GM12873 (cell line): ENCODE measurements at regions not wholly inside any gene's neighbourhood (a gene's known extent, or its start where the extent isn't known, plus 50 kb on each side); places are given as distances from the start of the nearest gene placed in this dataset.

Source experiments
- TF ChIP-seq, protein P1 (sequence below): IDR thresholded peaks from 2 replicates; pipeline ENCODE4 v1.5.1; 2012; ENCODE audit warnings: low read depth, mild to moderate bottlenecking, moderate library complexity, low read length, control low read depth; ENCODE audit not compliant: insufficient read depth; ENCODE audit errors: missing control alignments

DNA sequence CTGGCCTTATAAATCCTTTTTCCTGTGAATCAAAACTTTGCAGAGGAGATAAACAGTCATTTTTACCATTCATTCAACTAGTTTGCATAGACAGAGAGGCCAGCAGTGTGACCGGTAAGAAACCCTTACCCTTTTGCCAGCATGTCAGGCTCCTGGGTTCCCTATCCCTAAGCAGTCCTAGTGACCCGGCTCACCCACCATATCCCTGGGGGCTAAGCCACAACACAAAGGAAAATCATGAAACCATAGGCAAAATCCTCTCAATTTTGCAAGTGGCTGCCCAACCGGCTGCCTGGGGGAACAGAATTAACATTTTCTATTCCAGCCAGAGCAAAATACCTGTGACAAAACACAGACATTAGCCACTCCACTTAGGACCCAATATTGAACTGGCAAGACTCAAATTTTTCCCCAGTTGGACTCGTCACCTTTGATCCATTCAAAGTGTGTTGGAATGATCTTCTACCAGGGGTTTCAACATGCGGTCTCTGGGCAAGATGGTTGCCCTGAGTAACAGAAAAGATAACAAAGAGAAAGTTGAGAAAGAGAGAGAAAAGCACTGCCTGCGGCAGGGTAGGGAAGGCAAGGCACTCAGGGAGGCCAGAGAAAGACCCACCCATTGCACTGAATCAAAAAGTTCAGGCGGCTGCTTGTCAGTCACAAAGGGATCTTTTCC is 174.8 kb upstream of the NAMPT start:
- TF ChIP-seq, protein P1, sequence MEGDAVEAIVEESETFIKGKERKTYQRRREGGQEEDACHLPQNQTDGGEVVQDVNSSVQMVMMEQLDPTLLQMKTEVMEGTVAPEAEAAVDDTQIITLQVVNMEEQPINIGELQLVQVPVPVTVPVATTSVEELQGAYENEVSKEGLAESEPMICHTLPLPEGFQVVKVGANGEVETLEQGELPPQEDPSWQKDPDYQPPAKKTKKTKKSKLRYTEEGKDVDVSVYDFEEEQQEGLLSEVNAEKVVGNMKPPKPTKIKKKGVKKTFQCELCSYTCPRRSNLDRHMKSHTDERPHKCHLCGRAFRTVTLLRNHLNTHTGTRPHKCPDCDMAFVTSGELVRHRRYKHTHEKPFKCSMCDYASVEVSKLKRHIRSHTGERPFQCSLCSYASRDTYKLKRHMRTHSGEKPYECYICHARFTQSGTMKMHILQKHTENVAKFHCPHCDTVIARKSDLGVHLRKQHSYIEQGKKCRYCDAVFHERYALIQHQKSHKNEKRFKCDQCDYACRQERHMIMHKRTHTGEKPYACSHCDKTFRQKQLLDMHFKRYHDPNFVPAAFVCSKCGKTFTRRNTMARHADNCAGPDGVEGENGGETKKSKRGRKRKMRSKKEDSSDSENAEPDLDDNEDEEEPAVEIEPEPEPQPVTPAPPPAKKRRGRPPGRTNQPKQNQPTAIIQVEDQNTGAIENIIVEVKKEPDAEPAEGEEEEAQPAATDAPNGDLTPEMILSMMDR: no peak

DNA sequence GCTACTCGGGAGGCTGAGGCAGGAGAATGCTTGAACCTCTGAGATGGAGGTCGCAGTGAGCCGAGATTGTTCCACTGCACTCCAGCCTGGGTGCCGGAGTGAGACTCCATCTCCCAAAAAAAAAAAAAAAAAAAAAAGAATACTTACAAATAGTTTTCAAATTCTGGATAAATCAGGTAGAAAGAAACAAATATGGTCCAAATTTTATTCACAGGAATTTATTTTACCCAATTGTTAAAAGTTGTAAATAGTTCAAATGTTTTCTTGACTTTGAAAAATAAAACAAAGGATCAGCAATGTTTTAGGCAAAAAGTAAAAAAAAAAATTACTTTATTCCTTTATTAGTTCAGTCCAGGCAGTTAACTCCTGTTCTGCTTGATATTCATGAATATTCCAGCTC is 172.9 kb upstream of the NAMPT start:
- TF ChIP-seq, protein P1: no peak

DNA sequence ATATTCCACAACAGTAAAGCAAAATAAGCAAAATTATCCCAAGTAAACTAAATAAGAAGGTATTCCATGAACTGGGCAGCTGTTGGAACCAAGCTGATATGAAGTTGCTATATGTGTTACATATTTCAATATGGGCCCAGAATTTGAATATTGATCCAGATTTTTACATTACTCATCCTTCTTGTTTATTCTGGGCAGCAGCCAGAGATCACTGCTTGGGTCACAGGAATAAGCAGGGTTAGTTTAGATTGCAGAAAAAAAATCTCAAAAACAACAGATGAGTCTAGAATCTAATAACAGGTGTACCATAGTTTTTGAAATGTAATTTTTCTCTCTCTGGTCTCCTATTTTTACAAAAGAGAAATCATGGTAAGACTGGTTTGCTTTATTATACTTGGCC is 171.5 kb upstream of the NAMPT start:
- TF ChIP-seq, protein P1: no peak

DNA sequence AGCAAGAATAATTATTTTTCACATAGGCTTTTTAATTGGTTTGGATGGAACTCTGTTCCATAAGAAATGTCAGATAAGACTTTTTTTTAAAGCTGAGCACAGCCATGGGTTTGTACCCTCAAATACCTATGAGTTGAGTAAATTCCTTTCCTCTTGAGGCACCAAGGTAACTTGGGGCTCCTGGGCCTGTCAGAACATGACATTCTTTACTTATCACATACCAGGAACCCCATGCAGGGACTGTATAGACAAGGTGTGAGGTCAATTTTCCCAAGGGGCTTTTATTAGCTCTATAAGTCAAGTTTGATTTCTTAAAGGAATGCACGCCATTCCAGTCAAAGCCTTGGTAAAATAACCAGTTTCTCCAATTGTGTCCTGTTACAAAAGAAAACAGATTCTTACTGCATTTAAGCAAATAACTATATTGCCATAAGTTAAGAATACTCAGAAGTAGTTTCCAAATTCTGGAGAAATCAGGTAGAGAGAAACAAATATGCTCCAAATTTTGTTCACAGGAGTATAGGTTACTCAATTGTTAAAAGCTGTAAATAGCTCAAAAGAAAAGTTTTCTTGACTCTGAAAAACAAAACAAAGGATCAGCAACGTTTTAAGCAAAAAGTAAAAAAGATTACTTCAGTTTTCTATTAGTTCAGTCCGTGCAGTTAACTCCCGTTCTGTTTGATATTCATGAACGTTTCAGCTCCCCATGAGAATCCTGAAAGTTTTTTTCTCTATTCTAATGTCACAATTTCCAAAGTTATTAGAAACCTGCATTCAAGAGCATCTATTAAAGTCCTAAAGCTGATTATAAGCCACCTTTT is 167.5 kb upstream of the NAMPT start:
- TF ChIP-seq, protein P1: no peak

DNA sequence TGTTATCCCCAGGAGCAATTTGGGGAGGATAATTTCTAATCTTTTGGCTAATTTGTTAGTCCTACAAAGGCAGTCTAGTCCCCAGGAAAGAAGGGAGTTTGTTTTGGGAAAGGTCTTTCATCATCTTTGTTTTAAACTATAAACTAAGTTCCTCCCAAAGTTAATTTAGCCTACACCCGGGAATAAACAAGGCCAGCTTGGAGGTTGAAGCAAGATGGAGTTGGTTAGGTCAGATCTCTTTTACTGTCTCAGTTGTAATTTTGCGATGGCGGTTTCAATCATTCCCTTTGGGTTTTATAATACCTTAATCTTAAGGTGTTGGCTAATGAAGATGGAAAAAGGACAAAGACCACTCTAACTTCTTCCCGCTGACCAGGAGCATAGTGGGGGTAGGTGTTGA is 166.4 kb upstream of the NAMPT start:
- TF ChIP-seq, protein P1: no peak

DNA sequence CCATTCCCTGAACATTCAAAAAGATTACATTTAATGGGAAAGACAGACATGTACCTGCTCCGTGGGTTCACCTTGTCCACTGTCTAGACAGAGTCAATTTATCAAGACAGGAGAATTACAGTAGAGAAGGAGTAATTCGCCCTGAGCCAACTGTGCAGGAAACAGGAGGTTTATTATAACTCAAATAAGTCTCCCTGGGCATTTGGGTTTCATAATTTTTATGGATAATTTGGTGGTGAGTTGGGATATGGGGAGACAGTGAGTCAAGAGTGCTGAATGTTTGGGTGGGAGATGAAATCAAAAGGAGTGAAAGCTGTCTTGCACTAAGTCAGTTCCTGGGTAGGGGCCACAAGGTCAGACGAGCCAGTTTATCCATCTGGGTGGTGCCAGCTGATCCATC is 165.9 kb upstream of the NAMPT start:
- TF ChIP-seq, protein P1: no peak

DNA sequence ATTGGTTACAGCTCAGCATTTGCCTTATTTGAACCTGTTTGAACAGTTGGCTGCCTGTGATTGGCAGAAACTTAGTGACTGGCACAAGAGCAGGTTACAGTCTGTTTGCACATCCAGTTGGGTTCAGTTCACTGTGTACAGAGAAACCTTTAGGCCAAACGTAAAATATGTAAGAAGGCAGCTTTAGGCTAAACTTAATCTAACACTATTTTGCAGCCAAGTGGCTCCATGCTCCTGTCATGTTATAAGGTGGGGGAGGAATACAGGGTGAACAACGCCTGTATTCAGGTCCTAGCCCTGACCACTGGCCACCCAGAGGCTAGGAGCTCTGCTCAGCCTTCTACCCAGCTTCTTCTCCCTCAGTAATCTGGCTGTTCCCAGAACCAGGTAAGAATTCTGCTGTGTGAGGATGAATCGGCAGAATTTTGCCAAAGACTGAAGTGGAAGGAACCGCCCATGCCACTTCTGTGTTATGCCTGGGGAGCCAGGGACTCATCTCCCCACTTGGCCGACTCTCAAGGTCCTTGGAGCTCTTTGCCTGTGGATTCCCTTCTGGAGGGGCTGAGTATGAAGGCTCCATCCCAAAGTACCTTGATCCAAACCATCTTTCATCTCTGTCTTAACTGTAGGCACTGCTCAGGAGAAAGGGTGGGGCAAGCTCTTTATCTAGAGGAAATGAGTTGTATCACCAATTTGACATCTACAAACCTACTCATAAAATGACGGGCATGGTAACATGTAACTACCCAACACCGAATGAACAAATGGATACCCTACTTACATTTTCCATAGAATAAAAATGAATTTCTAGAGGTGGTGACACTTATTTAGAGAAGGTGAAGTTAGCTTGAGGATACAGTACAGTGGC is 164.4 kb upstream of the NAMPT start:
- TF ChIP-seq, protein P1: no peak
